K562 (cell line): ENCODE measurements at regions not wholly inside any gene's neighbourhood (a gene's known extent, or its start where the extent isn't known, plus 50 kb on each side); places are given as distances from the start of the nearest gene placed in this dataset.

Experiments
- ATAC-seq: fragments of 200-7000 bp; cut with Tn5 transposase; 3 replicates; pipeline ENCODE4 v1.9.1; 2020; ENCODE audit warnings: moderate library complexity
- BruUV-seq: library from RNA; stranded (reverse); fragments of 400-500 nt; replicated peaks from 2 replicates; lab custom pipeline; 2021; lab: Mats Ljungman, UMichigan
- CTCF ChIA-PET: fragments of 300-600 bp; formaldehyde crosslinking; extraction: SDS; loops from one replicate; lab custom pipeline; 2021; ENCODE audit warnings: low intra/inter-chr PET ratio; lab: Yijun Ruan, JAX
- POLR2A ChIA-PET: fragments of 300-600, 350-650 bp; sonication (Branson Sonifier 250); formaldehyde crosslinking; extraction: SDS; loops from one replicate; lab custom pipeline; 2021; ENCODE audit warnings: antibody characterized with exemption, inconsistent platforms; lab: Yijun Ruan, JAX
- DNase-seq, 4 experiments: peaks; one replicate each; pipeline versions ENCODE4 v3.0.0 to v3.0.0-alpha.2; 2011 to 2018; ENCODE audit warnings: low spot score in 3 of 4, mixed read lengths in 3 of 4; ENCODE audit errors: extremely low read depth in 1 of 4
- FAIRE-seq: peaks from 2 replicates; lab custom pipeline; 2011; peaks lifted over from hg19 to GRCh38; lab: Jason Lieb, UNC
- H2AFZ ChIP-seq: 2 replicates; pipeline ENCODE4 v1.6.0; 2011; ENCODE audit warnings: low read depth, low read length, control low read depth, inconsistent platforms
- H3K27ac ChIP-seq: fragments of 200-600 bp; 3 replicates; pipeline ENCODE4 v1.8.0; 2011; ENCODE audit warnings: low read depth, mild to moderate bottlenecking, control low read depth, inconsistent platforms, low read length, moderate library complexity, mixed read lengths; ENCODE audit errors: extremely low read depth
- H3K27me3 ChIP-seq, 2 experiments: fragments of 300-600 bp in 1 of 2; 2 replicates in 1 of 2; 3 replicates in 1 of 2; pipeline versions ENCODE4 v1.6.0 to v1.8.0; 2011; ENCODE audit warnings: inconsistent platforms in 2 of 2, low read length in 2 of 2, mild to moderate bottlenecking in 1 of 2, mixed read lengths in 1 of 2, moderate library complexity in 1 of 2; ENCODE audit not compliant: control insufficient read depth in 2 of 2, insufficient read depth in 2 of 2
- H3K36me3 ChIP-seq: fragments of 300-600 bp; 3 replicates; pipeline ENCODE4 v1.8.0; 2011; ENCODE audit warnings: mild to moderate bottlenecking, low read length, inconsistent platforms; ENCODE audit not compliant: control insufficient read depth, insufficient read depth
- H3K4me1 ChIP-seq, 2 experiments: fragments of 200-600 bp in 1 of 2; replicated peaks in 1 of 2; 2 replicates in 1 of 2; 3 replicates in 1 of 2; pipeline versions ENCODE4 v1.5.1 to v1.8.0; 2011; ENCODE audit warnings: inconsistent platforms in 2 of 2, low read length in 2 of 2, mild to moderate bottlenecking in 1 of 2, mixed read lengths in 1 of 2, moderate library complexity in 1 of 2; ENCODE audit not compliant: control insufficient read depth in 2 of 2, insufficient read depth in 2 of 2
- H3K4me2 ChIP-seq: 2 replicates; pipeline ENCODE4 v1.6.1; 2011; ENCODE audit warnings: low read length, control low read depth, inconsistent platforms, mixed read lengths; ENCODE audit not compliant: insufficient read depth
- H3K4me3 ChIP-seq: fragments of 200-600 bp; sonication (generic), shearing (Covaris generic); 2 replicates; pipeline ENCODE4 v1.5.1; 2016; ENCODE audit warnings: control low read depth, inconsistent platforms
- H3K79me2 ChIP-seq: fragments of 200-600 bp; 3 replicates; pipeline ENCODE4 v1.8.0; 2011; ENCODE audit warnings: low read length, inconsistent platforms; ENCODE audit not compliant: control insufficient read depth, insufficient read depth
- H3K9ac ChIP-seq, 2 experiments: 2 replicates each; pipeline versions ENCODE4 v1.6.0 to v1.6.1; 2011; ENCODE audit warnings: low read depth in 2 of 2, low read length in 2 of 2, control low read depth in 1 of 2, inconsistent platforms in 1 of 2, mild to moderate bottlenecking in 1 of 2, mixed read lengths in 1 of 2; ENCODE audit not compliant: insufficient read depth in 1 of 2
- H3K9me1 ChIP-seq: one replicate; pipeline ENCODE4 v1.6.0; 2011; ENCODE audit warnings: inconsistent platforms, mild to moderate bottlenecking, low read length, moderate library complexity; ENCODE audit not compliant: control insufficient read depth, insufficient read depth
- H3K9me3 ChIP-seq: replicated peaks from 2 replicates; pipeline ENCODE4 v1.5.1; 2011; ENCODE audit warnings: low read depth, low read length, inconsistent platforms; ENCODE audit not compliant: control insufficient read depth, insufficient read depth
- H4K20me1 ChIP-seq: replicated peaks from 2 replicates; pipeline ENCODE4 v1.6.1; 2011; ENCODE audit warnings: low read length, inconsistent platforms, mixed read lengths; ENCODE audit not compliant: control insufficient read depth, insufficient read depth
- ARID2 ChIP-seq: fragments of 450-650 bp; IDR thresholded peaks from 2 replicates; pipeline ENCODE4 v1.6.1; 2017; ENCODE audit warnings: antibody characterized with exemption, mild to moderate bottlenecking
- DIDO1 ChIP-seq: fragments of 450-650 bp; IDR thresholded peaks from 2 replicates; pipeline ENCODE4 v1.6.1; 2016; ENCODE audit warnings: low read depth, missing biosample characterization, missing genetic modification characterization
- EHMT2 ChIP-seq: fragments of 450-650 bp; IDR thresholded peaks from 2 replicates; pipeline ENCODE4 v1.6.1; 2018; ENCODE audit warnings: antibody characterized with exemption
- L3MBTL2 ChIP-seq: fragments of 450-650 bp; IDR thresholded peaks from 2 replicates; pipeline ENCODE4 v1.6.1; 2016; ENCODE audit warnings: mild to moderate bottlenecking, moderate library complexity
- MED1 ChIP-seq: sonication (generic); formaldehyde crosslinking; IDR thresholded peaks from 2 replicates; pipeline ENCODE4 v1.8.1; 2023; ENCODE audit warnings: missing genetic modification reagents, borderline replicate concordance
- POLR3A ChIP-seq: IDR thresholded peaks from 2 replicates; pipeline ENCODE4 v1.6.1; 2011; ENCODE audit warnings: borderline replicate concordance, mild to moderate bottlenecking, moderate library complexity; ENCODE audit not compliant: insufficient read length, insufficient read depth; ENCODE audit errors: extremely low read depth
- RBM14 ChIP-seq: fragments of 200-400 bp; formaldehyde crosslinking; IDR thresholded peaks from 2 replicates; pipeline ENCODE4 v1.6.1; 2018; ENCODE audit warnings: low read depth, mild to moderate bottlenecking, low read length, moderate library complexity, borderline replicate concordance; ENCODE audit not compliant: insufficient read depth
- RBM25 ChIP-seq: fragments of 200-400 bp; formaldehyde crosslinking; IDR thresholded peaks from 2 replicates; pipeline ENCODE4 v1.6.1; 2018; ENCODE audit warnings: low read length, low read depth, moderate library complexity; ENCODE audit not compliant: severe bottlenecking
- SRSF3 ChIP-seq: fragments of 200-400 bp; formaldehyde crosslinking; IDR thresholded peaks from 2 replicates; pipeline ENCODE4 v1.6.1; 2016; ENCODE audit warnings: mild to moderate bottlenecking, low read length, moderate library complexity; ENCODE audit not compliant: insufficient read depth
- YBX1 ChIP-seq: fragments of 450-650 bp; IDR thresholded peaks from 2 replicates; pipeline ENCODE4 v1.7.1; 2016; ENCODE audit warnings: mild to moderate bottlenecking
- ZNF445 ChIP-seq: fragments of 250-450 bp; sonication (Bioruptor Pico); IDR thresholded peaks from 2 replicates; pipeline ENCODE4 v1.4.0; 2020; ENCODE audit warnings: low read depth, mild to moderate bottlenecking, moderate library complexity
- WGBS: fragments of 100-300 bp; shearing (Covaris generic); methylation state at CpG from one replicate; pipeline ENCODE4 v1.1.6; 2016; ENCODE audit warnings: low coverage, mixed read lengths; ENCODE audit not compliant: insufficient coverage; ENCODE audit errors: missing lambda C conversion rate; 5-methylcytosine and 5-hydroxymethylcytosine counted together
- in situ Hi-C: fragments of 300-500 bp; cut with MboI; formaldehyde crosslinking; loops from 4 replicates; pipeline ENCODE4 v1.15.0; 2018; ENCODE audit warnings: inconsistent platforms, mixed read lengths
- intact Hi-C: fragments of 100-400 bp; cut with micrococcal nuclease; formaldehyde crosslinking; loops from 2 replicates; pipeline ENCODE4 v1.14.2; 2022
- TF ChIP-seq, protein P1 (sequence below): fragments of 450-650 bp; IDR thresholded peaks from 2 replicates; pipeline ENCODE4 v1.6.1; 2017; ENCODE audit warnings: antibody characterized with exemption
- TF ChIP-seq, protein P2 (sequence below): IDR thresholded peaks from 2 replicates; pipeline ENCODE4 v1.6.1; 2016; ENCODE audit warnings: missing genetic modification characterization, missing compliant biosample characterization
- TF ChIP-seq, protein P3 (sequence below): sonication (generic); formaldehyde crosslinking; IDR thresholded peaks from 2 replicates; pipeline ENCODE4 v1.4.0; 2020; ENCODE audit warnings: mild to moderate bottlenecking, missing genetic modification reagents
- TF ChIP-seq, protein P4 (sequence below): sonication (generic); formaldehyde crosslinking; IDR thresholded peaks from 2 replicates; pipeline ENCODE4 v1.9.0; 2022; ENCODE audit warnings: mild to moderate bottlenecking, missing genetic modification reagents

DNA sequence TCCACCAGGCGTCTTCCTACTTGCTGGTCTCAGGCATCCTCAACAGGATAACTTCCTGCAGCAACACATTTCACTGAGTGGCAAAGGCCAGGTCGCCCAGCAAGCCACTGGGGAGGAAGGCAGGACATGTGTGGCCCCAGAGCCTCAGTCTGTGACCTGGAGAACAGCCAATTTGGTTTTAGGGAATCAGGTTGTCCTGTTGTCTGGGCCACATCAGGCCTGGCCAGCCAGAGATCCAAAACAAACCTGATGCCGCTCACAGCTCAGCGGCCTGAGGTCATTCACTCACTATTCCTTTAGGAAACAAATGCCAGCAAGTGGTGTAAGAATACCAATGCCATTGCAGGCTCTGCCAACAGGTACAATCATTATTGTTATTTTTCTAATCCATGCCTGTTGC is 210.7 kb downstream of the VAPA start:
- intact Hi-C loops, result no loop called here
- Histone ChIP-seq H3K9ac (no peak overlapping the region), H3K9me1 (no peaks in the 10 kb centered on the region), H3K27me3 (peaks cover 0 to 36% of the 10 kb centered on the region in 2 experiments; a peak in 2 of 5 replicates), H3K4me3 (no peak overlapping the region), H3K4me1 (no peaks in the 10 kb centered on the region), H3K79me2 (no peaks in the 10 kb centered on the region), H3K36me3 (no peaks in the 10 kb centered on the region), H3K27ac (no peak overlapping the region), H4K20me1 (no peaks in the 10 kb centered on the region), H3K9me3 (no peaks in the 10 kb centered on the region), H2AFZ (no peak overlapping the region), H3K4me2 (no peak overlapping the region)
- FAIRE-seq (no peak), ATAC-seq (no peak), DNase-seq (no peak)
- in situ Hi-C loops, result no loop called here
- TF ChIP-seq, protein P1, sequence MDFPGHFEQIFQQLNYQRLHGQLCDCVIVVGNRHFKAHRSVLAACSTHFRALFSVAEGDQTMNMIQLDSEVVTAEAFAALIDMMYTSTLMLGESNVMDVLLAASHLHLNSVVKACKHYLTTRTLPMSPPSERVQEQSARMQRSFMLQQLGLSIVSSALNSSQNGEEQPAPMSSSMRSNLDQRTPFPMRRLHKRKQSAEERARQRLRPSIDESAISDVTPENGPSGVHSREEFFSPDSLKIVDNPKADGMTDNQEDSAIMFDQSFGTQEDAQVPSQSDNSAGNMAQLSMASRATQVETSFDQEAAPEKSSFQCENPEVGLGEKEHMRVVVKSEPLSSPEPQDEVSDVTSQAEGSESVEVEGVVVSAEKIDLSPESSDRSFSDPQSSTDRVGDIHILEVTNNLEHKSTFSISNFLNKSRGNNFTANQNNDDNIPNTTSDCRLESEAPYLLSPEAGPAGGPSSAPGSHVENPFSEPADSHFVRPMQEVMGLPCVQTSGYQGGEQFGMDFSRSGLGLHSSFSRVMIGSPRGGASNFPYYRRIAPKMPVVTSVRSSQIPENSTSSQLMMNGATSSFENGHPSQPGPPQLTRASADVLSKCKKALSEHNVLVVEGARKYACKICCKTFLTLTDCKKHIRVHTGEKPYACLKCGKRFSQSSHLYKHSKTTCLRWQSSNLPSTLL, result no peak
- TF ChIP-seq ARID2 (no peak), RBM25 (no peak), YBX1 (no peak), RBM14 (no peak), MED1 (no peak), SRSF3 (no peak), POLR3A (no peak), ZNF445 (no peak), EHMT2 (no peak), L3MBTL2 (no peak), DIDO1 (tag) (no peak)
- TF ChIP-seq, protein P2, sequence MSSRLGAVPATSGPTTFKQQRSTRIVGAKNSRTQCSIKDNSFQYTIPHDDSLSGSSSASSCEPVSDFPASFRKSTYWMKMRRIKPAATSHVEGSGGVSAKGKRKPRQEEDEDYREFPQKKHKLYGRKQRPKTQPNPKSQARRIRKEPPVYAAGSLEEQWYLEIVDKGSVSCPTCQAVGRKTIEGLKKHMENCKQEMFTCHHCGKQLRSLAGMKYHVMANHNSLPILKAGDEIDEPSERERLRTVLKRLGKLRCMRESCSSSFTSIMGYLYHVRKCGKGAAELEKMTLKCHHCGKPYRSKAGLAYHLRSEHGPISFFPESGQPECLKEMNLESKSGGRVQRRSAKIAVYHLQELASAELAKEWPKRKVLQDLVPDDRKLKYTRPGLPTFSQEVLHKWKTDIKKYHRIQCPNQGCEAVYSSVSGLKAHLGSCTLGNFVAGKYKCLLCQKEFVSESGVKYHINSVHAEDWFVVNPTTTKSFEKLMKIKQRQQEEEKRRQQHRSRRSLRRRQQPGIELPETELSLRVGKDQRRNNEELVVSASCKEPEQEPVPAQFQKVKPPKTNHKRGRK (tag), result no peak
- TF ChIP-seq, protein P3, sequence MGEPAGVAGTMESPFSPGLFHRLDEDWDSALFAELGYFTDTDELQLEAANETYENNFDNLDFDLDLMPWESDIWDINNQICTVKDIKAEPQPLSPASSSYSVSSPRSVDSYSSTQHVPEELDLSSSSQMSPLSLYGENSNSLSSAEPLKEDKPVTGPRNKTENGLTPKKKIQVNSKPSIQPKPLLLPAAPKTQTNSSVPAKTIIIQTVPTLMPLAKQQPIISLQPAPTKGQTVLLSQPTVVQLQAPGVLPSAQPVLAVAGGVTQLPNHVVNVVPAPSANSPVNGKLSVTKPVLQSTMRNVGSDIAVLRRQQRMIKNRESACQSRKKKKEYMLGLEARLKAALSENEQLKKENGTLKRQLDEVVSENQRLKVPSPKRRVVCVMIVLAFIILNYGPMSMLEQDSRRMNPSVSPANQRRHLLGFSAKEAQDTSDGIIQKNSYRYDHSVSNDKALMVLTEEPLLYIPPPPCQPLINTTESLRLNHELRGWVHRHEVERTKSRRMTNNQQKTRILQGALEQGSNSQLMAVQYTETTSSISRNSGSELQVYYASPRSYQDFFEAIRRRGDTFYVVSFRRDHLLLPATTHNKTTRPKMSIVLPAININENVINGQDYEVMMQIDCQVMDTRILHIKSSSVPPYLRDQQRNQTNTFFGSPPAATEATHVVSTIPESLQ, result no peak
- TF ChIP-seq, protein P4, sequence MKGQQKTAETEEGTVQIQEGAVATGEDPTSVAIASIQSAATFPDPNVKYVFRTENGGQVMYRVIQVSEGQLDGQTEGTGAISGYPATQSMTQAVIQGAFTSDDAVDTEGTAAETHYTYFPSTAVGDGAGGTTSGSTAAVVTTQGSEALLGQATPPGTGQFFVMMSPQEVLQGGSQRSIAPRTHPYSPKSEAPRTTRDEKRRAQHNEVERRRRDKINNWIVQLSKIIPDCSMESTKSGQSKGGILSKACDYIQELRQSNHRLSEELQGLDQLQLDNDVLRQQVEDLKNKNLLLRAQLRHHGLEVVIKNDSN (CRISPR knock-in tag), result no peak
- POLR2A ChIA-PET, result interaction anchor here (1.1 kb wide), 1 partner anchor 13 kb away, joined by 3 read pairs; no protein-coding TSS in a partner anchor
- WGBS, result 0% methylated on average over 4 of the region's 4 CpGs
- BruUV-seq, result no TSS peak
- CTCF ChIA-PET, result no interaction called here
